ENCODE measurements at regions not wholly inside any gene's neighbourhood (a gene's known extent, or its start where the extent isn't known, plus 50 kb on each side); places are given as distances from the start of the nearest gene placed in this dataset.
"Not testable (repeated sequence)": the region's sequence is repeated elsewhere in the genome, so short reads cannot be mapped to it uniquely, and the experiment has no call there.

DNA sequence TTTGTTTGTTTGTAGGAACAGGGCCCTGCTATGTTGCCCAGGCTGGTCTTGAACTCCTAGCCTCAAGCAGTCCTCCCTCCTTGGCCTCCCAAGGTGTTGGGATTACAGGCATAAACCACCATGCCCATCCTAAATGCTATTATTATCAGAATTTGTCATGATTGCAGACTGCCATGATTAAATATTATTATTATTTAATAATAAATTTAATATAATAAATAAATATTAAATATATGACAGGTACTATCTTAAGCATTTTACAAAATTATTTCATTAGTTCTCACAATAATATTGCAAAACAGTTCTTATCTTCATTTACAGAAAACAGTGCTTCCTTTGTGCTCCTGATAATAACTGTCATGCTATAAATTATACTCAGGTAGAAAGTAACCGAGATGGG lies 133.4 kb upstream of the JADE1 start:
- H3K27me3 ChIP-seq = no peaks in the 10 kb centered on the region
- TF ChIP-seq, protein P1, sequence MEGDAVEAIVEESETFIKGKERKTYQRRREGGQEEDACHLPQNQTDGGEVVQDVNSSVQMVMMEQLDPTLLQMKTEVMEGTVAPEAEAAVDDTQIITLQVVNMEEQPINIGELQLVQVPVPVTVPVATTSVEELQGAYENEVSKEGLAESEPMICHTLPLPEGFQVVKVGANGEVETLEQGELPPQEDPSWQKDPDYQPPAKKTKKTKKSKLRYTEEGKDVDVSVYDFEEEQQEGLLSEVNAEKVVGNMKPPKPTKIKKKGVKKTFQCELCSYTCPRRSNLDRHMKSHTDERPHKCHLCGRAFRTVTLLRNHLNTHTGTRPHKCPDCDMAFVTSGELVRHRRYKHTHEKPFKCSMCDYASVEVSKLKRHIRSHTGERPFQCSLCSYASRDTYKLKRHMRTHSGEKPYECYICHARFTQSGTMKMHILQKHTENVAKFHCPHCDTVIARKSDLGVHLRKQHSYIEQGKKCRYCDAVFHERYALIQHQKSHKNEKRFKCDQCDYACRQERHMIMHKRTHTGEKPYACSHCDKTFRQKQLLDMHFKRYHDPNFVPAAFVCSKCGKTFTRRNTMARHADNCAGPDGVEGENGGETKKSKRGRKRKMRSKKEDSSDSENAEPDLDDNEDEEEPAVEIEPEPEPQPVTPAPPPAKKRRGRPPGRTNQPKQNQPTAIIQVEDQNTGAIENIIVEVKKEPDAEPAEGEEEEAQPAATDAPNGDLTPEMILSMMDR (IDR thresholded peaks at IDR 0.05) = no peak
- H3K9me3 ChIP-seq = no peaks in the 10 kb centered on the region
- intact Hi-C loops (cut with DNase I) = no loop called here
- no peaks in the 10 kb centered on the region for H3K36me3 ChIP-seq
- ATAC-seq = no peak
- no peak overlapping the region for H3K27ac ChIP-seq
- H3K4me1 ChIP-seq = peaks cover 0 to 11% (median 0%) of the 10 kb centered on the region in 9 donors
- H3K4me3 ChIP-seq = no peak overlapping the region
- 81 to 91% methylated on average over 1 of the region's 1 CpG for WGBS, 2 donors
- DNase-seq = no peak

DNA sequence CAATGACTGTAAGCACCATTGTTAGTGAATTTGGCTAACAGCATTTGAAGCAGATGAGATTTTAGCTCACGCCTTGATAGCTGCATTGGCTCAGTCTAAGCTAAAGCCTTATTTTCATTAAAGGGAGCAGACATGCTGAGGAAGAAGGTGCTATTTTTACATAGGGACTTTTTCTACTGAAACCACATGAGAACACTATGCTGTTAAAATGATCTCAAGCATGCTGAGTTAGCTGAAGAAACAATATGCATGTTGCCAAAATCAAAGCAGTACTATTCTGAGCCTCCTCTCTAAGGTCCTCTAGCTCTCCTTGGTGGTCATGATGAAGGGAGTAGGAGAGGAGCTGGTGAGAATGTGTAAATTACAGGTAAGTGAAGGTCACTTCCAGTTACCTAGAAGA lies 134.4 kb upstream of the JADE1 start:
- intact Hi-C loops (cut with DNase I) = no loop called here
- DNase-seq (no peak), ATAC-seq (peak; percentile 47 to 86 (median 67))
- H3K4me3 ChIP-seq = no peak overlapping the region
- H3K4me1 ChIP-seq = peaks cover 0 to 11% (median 0%) of the 10 kb centered on the region in 9 donors
- no peaks in the 10 kb centered on the region for H3K9me3 ChIP-seq
- H3K27ac ChIP-seq = no peak overlapping the region
- TF ChIP-seq, protein P1 (IDR thresholded peaks at IDR 0.05) = peak in 5 of 9 donors; percentile 12 to 45 (median 30)
- H3K27me3 ChIP-seq = no peaks in the 10 kb centered on the region
- WGBS, 2 donors = 28 to 39% methylated on average over 1 of the region's 1 CpG
- H3K36me3 ChIP-seq = no peaks in the 10 kb centered on the region

DNA sequence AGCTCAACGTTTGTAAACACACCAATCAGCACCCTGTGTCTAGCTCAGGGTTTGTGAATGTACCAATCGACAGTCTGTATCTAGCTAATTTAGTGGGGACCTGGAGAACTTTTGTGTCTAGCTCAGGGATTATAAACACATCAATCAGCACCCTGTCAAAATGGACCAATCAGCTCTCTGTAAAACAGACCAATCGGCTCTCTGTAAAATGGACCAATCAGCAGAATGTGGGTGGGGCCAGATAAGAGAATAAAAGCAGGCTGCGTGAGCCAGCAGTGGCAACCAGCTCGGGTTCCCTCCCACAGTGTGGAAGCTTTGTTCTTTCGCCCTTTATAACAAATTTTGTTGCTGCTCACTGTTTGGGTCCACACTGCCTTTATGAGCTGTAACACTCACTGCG lies 136.3 kb upstream of the JADE1 start:
- WGBS, 2 donors = 80 to 96% methylated on average over 7 of the region's 7 CpGs
- DNase-seq; H3K4me3 ChIP-seq; intact Hi-C loops (cut with DNase I); ATAC-seq; H3K27ac ChIP-seq; H3K36me3 ChIP-seq; H3K27me3 ChIP-seq; H3K9me3 ChIP-seq: not testable (repeated sequence)
- peaks cover 0 to 11% (median 0%) of the 10 kb centered on the region in 9 donors for H3K4me1 ChIP-seq

DNA sequence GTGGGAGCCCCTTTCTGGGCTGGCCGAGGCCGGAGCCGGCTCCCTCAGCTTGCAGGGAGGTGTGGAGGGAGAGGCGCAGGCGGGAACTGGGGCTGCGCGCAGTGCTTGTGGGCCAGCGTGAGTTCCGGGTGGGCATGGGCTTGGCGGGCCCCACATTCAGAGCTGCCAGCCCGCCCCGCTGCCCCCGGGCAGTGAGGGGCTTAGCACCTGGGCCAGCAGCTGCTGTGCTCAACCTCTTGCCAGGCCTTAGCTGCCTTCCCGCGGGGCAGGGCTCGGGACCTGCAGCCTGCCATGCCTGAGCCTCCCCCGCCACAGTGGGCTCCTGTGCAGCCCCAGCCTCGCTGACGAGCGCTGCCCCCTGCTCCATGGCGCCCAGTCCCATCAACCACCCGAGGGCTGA lies 136.9 kb upstream of the JADE1 start:
- ATAC-seq; H3K4me3 ChIP-seq; H3K9me3 ChIP-seq; H3K27ac ChIP-seq; DNase-seq; H3K36me3 ChIP-seq; H3K27me3 ChIP-seq; intact Hi-C loops (cut with DNase I): not testable (repeated sequence)
- H3K4me1 ChIP-seq = peaks cover 0 to 11% (median 0%) of the 10 kb centered on the region in 9 donors
- 92 to 98% methylated on average over 21 to 22 of the region's 22 CpGs for WGBS, 2 donors

DNA sequence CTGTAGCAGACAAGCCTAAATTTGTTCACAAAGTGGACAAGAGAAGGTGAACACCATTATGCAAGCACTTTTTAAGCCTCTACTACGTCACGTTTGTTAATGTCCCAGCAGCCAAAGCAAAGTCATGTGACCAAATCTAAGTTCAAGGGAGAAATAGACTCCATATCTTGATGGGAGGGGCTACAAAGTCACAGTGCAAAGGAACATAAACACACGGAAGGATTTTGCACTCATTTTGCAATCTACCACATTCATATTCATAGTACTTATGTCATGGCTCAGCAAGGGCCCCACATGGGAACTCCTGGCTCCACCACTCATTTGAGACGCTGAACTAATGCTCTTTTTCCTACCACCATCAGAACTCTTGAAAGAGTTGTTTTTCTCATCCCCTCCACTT lies 139.0 kb upstream of the JADE1 start:
- Histone ChIP-seq H3K27me3 (no peaks in the 10 kb centered on the region), H3K27ac (no peak overlapping the region), H3K4me1 (peaks cover 0 to 10% (median 0%) of the 10 kb centered on the region in 9 donors), H3K36me3 (no peaks in the 10 kb centered on the region), H3K4me3 (no peak overlapping the region), H3K9me3 (peaks cover 0 to 8% (median 0%) of the 10 kb centered on the region in 11 donors)
- no peak for ATAC-seq
- intact Hi-C loops (cut with DNase I) = no loop called here
- no peak for DNase-seq
- TF ChIP-seq, protein P1 (IDR thresholded peaks at IDR 0.05) = no peak
- WGBS, 2 donors = 80 to 84% methylated on average over 4 of the region's 4 CpGs

Measured in heart right ventricle (tissue), 16 donors.